Hepatocyte (in vitro differentiated cells): ENCODE measurements at regions not wholly inside any gene's neighbourhood (a gene's known extent, or its start where the extent isn't known, plus 50 kb on each side); places are given as distances from the start of the nearest gene placed in this dataset.

Experiments used
- DNase-seq: peaks from one replicate; pipeline ENCODE4 v3.0.0-alpha.2; 2016; ENCODE audit warnings: low spot score
- H2AFZ ChIP-seq: fragments of 200-600 bp; sonication (generic); 2 replicates; pipeline ENCODE4 v1.6.0; 2016; ENCODE audit warnings: antibody characterized with exemption, mild to moderate bottlenecking
- H3K27ac ChIP-seq: fragments of 200-600 bp; sonication (generic); 2 replicates; pipeline ENCODE4 v1.5.1; 2016; ENCODE audit warnings: mild to moderate bottlenecking
- H3K27me3 ChIP-seq: fragments of 200-600 bp; sonication (generic); 2 replicates; pipeline ENCODE4 v1.6.1; 2016
- H3K36me3 ChIP-seq: fragments of 200-600 bp; sonication (generic); replicated peaks from 2 replicates; pipeline ENCODE4 v1.5.1; 2016; ENCODE audit warnings: low read depth; ENCODE audit not compliant: insufficient read depth
- H3K4me1 ChIP-seq: fragments of 200-600 bp; sonication (generic); 2 replicates; pipeline ENCODE4 v1.5.1; 2016; ENCODE audit warnings: mild to moderate bottlenecking, moderate library complexity; ENCODE audit not compliant: insufficient read depth
- H3K4me2 ChIP-seq: fragments of 200-600 bp; sonication (generic); 2 replicates; pipeline ENCODE4 v1.6.0; 2016
- H3K4me3 ChIP-seq: fragments of 200-600 bp; sonication (generic); 2 replicates; pipeline ENCODE4 v1.5.1; 2016; ENCODE audit warnings: mild to moderate bottlenecking
- H3K79me2 ChIP-seq: fragments of 200-600 bp; sonication (generic); 2 replicates; pipeline ENCODE4 v1.6.0; 2017; ENCODE audit warnings: mild to moderate bottlenecking
- H3K9me2 ChIP-seq: fragments of 200-600 bp; sonication (generic); replicated peaks from 2 replicates; pipeline ENCODE4 v1.6.0; 2017; ENCODE audit warnings: mild to moderate bottlenecking; ENCODE audit not compliant: insufficient read depth
- H3K9me3 ChIP-seq: fragments of 200-600 bp; sonication (generic); 2 replicates; pipeline ENCODE4 v1.5.1; 2016; ENCODE audit warnings: low read depth, mild to moderate bottlenecking
- H4K20me1 ChIP-seq: fragments of 200-600 bp; sonication (generic); 2 replicates; pipeline ENCODE4 v1.6.0; 2016; ENCODE audit warnings: mild to moderate bottlenecking; ENCODE audit not compliant: insufficient read depth, poor library complexity, severe bottlenecking
- CTCF ChIP-seq: fragments of 200-600 bp; sonication (generic); IDR thresholded peaks from 2 replicates; pipeline ENCODE4 v1.5.1; 2016; ENCODE audit warnings: antibody characterized with exemption, mild to moderate bottlenecking; ENCODE audit not compliant: poor library complexity
- EZH2 ChIP-seq: fragments of 200-600 bp; sonication (generic); IDR thresholded peaks from 2 replicates; pipeline ENCODE4 v1.6.1; 2016; ENCODE audit warnings: antibody characterized with exemption, mild to moderate bottlenecking, borderline replicate concordance
- EZH2phosphoT487 ChIP-seq: fragments of 200-600 bp; sonication (generic); IDR thresholded peaks from one replicate; pipeline ENCODE4 v1.6.1; 2018; ENCODE audit warnings: antibody characterized with exemption, mild to moderate bottlenecking, low read depth, moderate library complexity; ENCODE audit not compliant: unreplicated experiment, severe bottlenecking
- WGBS: methylation state at CpG from one replicate; pipeline ENCODE4 v1.1.6; 2016; ENCODE audit warnings: low lambda C conversion rate; ENCODE audit errors: missing lambda C conversion rate; 5-methylcytosine and 5-hydroxymethylcytosine counted together

- no peaks in the 10 kb centered on the region for H4K20me1 ChIP-seq
- no peaks in the 10 kb centered on the region for H3K27me3 ChIP-seq
- H3K79me2 ChIP-seq: no peaks in the 10 kb centered on the region
- TF ChIP-seq EZH2phosphoT487: no peak
- TF ChIP-seq CTCF: no peak
- TF ChIP-seq EZH2: no peak
- H3K36me3 ChIP-seq: no peaks in the 10 kb centered on the region
- no peak for DNase-seq
- H3K4me2 ChIP-seq: no peak overlapping the region
- H3K27ac ChIP-seq: no peak overlapping the region
- H3K9me3 ChIP-seq: no peaks in the 10 kb centered on the region
- WGBS: 97% methylated on average over 1 of the region's 1 CpG
- no peaks in the 10 kb centered on the region for H3K4me1 ChIP-seq
- no peaks in the 10 kb centered on the region for H3K9me2 ChIP-seq
- no peak overlapping the region for H3K4me3 ChIP-seq
- H2AFZ ChIP-seq: no peak overlapping the region
These were observed 371.5 kb downstream of the KCNA4 start for GRCh38 chr11:29645373-29645772.

GRCh38 chr11:29641201-29641600, 375.6 kb downstream of the KCNA4 start:
- H3K4me3 ChIP-seq: no peak overlapping the region
- no peaks in the 10 kb centered on the region for H3K79me2 ChIP-seq
- no peaks in the 10 kb centered on the region for H3K9me2 ChIP-seq
- no peaks in the 10 kb centered on the region for H3K36me3 ChIP-seq
- no peaks in the 10 kb centered on the region for H3K9me3 ChIP-seq
- no peak overlapping the region for H2AFZ ChIP-seq
- no peaks in the 10 kb centered on the region for H3K27me3 ChIP-seq
- H3K4me2 ChIP-seq: no peak overlapping the region
- no peaks in the 10 kb centered on the region for H4K20me1 ChIP-seq
- H3K27ac ChIP-seq: peak overlapping the region; percentile 63
- no peak for TF ChIP-seq EZH2phosphoT487
- no peak for TF ChIP-seq CTCF
- TF ChIP-seq EZH2: no peak
- H3K4me1 ChIP-seq: peaks cover 10% of the 10 kb centered on the region
- DNase-seq: no peak

- TF ChIP-seq EZH2 (no peak), EZH2phosphoT487 (no peak), CTCF (no peak)
- H3K4me1 ChIP-seq: peaks cover 10% of the 10 kb centered on the region
- H3K36me3 ChIP-seq: no peaks in the 10 kb centered on the region
- H3K4me3 ChIP-seq: no peak overlapping the region
- no peak overlapping the region for H2AFZ ChIP-seq
- no peaks in the 10 kb centered on the region for H3K9me2 ChIP-seq
- H4K20me1 ChIP-seq: no peaks in the 10 kb centered on the region
- H3K4me2 ChIP-seq: no peak overlapping the region
- H3K27ac ChIP-seq: no peak overlapping the region
- H3K9me3 ChIP-seq: no peaks in the 10 kb centered on the region
- no peak for DNase-seq
- 75% methylated on average over 3 of the region's 3 CpGs for WGBS
- no peaks in the 10 kb centered on the region for H3K79me2 ChIP-seq
- H3K27me3 ChIP-seq: no peaks in the 10 kb centered on the region
These were observed 382.1 kb downstream of the KCNA4 start for GRCh38 chr11:29634744-29635143.

- no peak overlapping the region for H3K4me2 ChIP-seq
- no peaks in the 10 kb centered on the region for H4K20me1 ChIP-seq
- no peaks in the 10 kb centered on the region for H3K9me3 ChIP-seq
- no peak for DNase-seq
- H3K27ac ChIP-seq: no peak overlapping the region
- TF ChIP-seq EZH2phosphoT487 (no peak), CTCF (peak; percentile 23), EZH2 (no peak)
- no peak overlapping the region for H2AFZ ChIP-seq
- H3K27me3 ChIP-seq: no peaks in the 10 kb centered on the region
- no peaks in the 10 kb centered on the region for H3K79me2 ChIP-seq
- no peaks in the 10 kb centered on the region for H3K36me3 ChIP-seq
- H3K4me3 ChIP-seq: no peak overlapping the region
- H3K4me1 ChIP-seq: peaks cover 10% of the 10 kb centered on the region
- H3K9me2 ChIP-seq: no peaks in the 10 kb centered on the region
These were observed 382.6 kb downstream of the KCNA4 start for GRCh38 chr11:29634244-29634643.
